Esophagus muscularis mucosa (tissue), 4 donors: ENCODE measurements at regions not wholly inside any gene's neighbourhood (a gene's known extent, or its start where the extent isn't known, plus 50 kb on each side); places are given as distances from the start of the nearest gene placed in this dataset.
"Not testable (repeated sequence)": the region's sequence is repeated elsewhere in the genome, so short reads cannot be mapped to it uniquely, and the experiment has no call there.

ENCODE experiments used
- DNase-seq: peaks from one replicate; pipeline ENCODE4 v3.0.0-alpha.2; 2017; ENCODE audit errors: extremely low spot score
- H3K27ac ChIP-seq, 4 donors: fragments of 200-600 bp; sonication (generic); replicated peaks in 1 of 4; 1 replicate in 3 of 4; 2 replicates in 1 of 4; pipeline ENCODE4 v1.5.1; 2016 to 2019; ENCODE audit warnings: mild to moderate bottlenecking in 1 of 4
- H3K27me3 ChIP-seq, 4 donors: fragments of 200-600 bp; sonication (generic); one replicate each; pipeline versions ENCODE4 v1.5.1 to v1.6.0; 2016 to 2019
- H3K36me3 ChIP-seq, 4 donors: fragments of 200-600 bp; sonication (generic); one replicate each; pipeline ENCODE4 v1.5.1; 2016 to 2019
- H3K4me1 ChIP-seq, 4 donors: fragments of 200-600 bp; sonication (generic); one replicate each; pipeline ENCODE4 v1.5.1; 2016 to 2019
- H3K4me3 ChIP-seq, 4 donors: fragments of 200-600 bp; sonication (generic); 1 replicate in 2 of 4; 2 replicates in 2 of 4; pipeline ENCODE4 v1.5.1; 2016 to 2019; ENCODE audit warnings: mild to moderate bottlenecking in 4 of 4, moderate library complexity in 1 of 4
- H3K9me3 ChIP-seq, 4 donors: fragments of 200-600 bp; sonication (generic); 1 replicate in 3 of 4; 2 replicates in 1 of 4; pipeline ENCODE4 v1.5.1; 2016 to 2019
- CTCF ChIP-seq, 3 experiments: fragments of 200-600 bp in 2 of 3; fragments of 450-650 bp in 1 of 3; sonication (generic) in 2 of 3; IDR thresholded peaks; one replicate each; pipeline ENCODE4 v1.5.1; 2017 to 2019; ENCODE audit warnings: antibody characterized with exemption in 3 of 3, mild to moderate bottlenecking in 2 of 3, moderate library complexity in 1 of 3
- EP300 ChIP-seq: sonication (generic); formaldehyde crosslinking; IDR thresholded peaks from one replicate; pipeline ENCODE4 v1.6.1; 2017; ENCODE audit warnings: antibody characterized with exemption
- POLR2A ChIP-seq: fragments of 450-650 bp; IDR thresholded peaks from one replicate; pipeline ENCODE4 v1.6.1; 2017; ENCODE audit warnings: antibody characterized with exemption, moderate library complexity, mild to moderate bottlenecking, low read depth
- POLR2AphosphoS5 ChIP-seq, 2 donors: sonication (generic); formaldehyde crosslinking; IDR thresholded peaks; one replicate each; pipeline ENCODE4 v1.6.1; 2017; ENCODE audit warnings: antibody characterized with exemption in 2 of 2
- WGBS: methylation state at CpG from one replicate; pipeline ENCODE4 v1.1.5; 2018; 5-methylcytosine and 5-hydroxymethylcytosine counted together
- intact Hi-C: fragments of 100-400 bp; cut with DNase I; formaldehyde crosslinking; loops from one replicate; pipeline ENCODE4 v1.15.1; 2023

- intact Hi-C loops = no loop called here
- H3K27ac ChIP-seq = no peak overlapping the region
- no peak for DNase-seq
- TF ChIP-seq CTCF (IDR thresholded peaks at IDR 0.05) = no peak
- no peak for TF ChIP-seq EP300
- TF ChIP-seq POLR2AphosphoS5 (IDR thresholded peaks at IDR 0.05) = no peak
- TF ChIP-seq POLR2A = no peak
- H3K27me3 ChIP-seq = no peaks in the 10 kb centered on the region
- WGBS = 76% methylated on average over 2 of the region's 2 CpGs
- no peak overlapping the region for H3K4me3 ChIP-seq
- no peaks in the 10 kb centered on the region for H3K9me3 ChIP-seq
- no peaks in the 10 kb centered on the region for H3K36me3 ChIP-seq
- no peaks in the 10 kb centered on the region for H3K4me1 ChIP-seq
Measured at GRCh38 chr5:124105326-124105725, 593.3 kb downstream of the CSNK1G3 start.

GRCh38 chr5:124104821-124105220 is 592.8 kb downstream of the CSNK1G3 start:
- Histone ChIP-seq H3K27me3 (no peaks in the 10 kb centered on the region), H3K27ac (no peak overlapping the region), H3K4me1 (no peaks in the 10 kb centered on the region), H3K9me3 (no peaks in the 10 kb centered on the region), H3K36me3 (no peaks in the 10 kb centered on the region), H3K4me3 (no peak overlapping the region)
- WGBS = 64% methylated on average over 1 of the region's 1 CpG
- intact Hi-C loops = no loop called here
- no peak for DNase-seq
- TF ChIP-seq CTCF (IDR thresholded peaks at IDR 0.05) (no peak), POLR2A (no peak), POLR2AphosphoS5 (IDR thresholded peaks at IDR 0.05) (no peak), EP300 (no peak)

GRCh38 chr5:124104344-124104743 is 592.4 kb downstream of the CSNK1G3 start:
- Histone ChIP-seq H3K27me3 (no peaks in the 10 kb centered on the region), H3K36me3 (no peaks in the 10 kb centered on the region), H3K27ac (no peak overlapping the region), H3K4me3 (no peak overlapping the region), H3K9me3 (no peaks in the 10 kb centered on the region), H3K4me1 (no peaks in the 10 kb centered on the region)
- DNase-seq = no peak
- intact Hi-C loops = no loop called here
- WGBS = 83% methylated on average over 3 of the region's 3 CpGs
- TF ChIP-seq EP300 (no peak), POLR2AphosphoS5 (IDR thresholded peaks at IDR 0.05) (no peak), POLR2A (no peak), CTCF (IDR thresholded peaks at IDR 0.05) (no peak)

GRCh38 chr5:124103671-124104070 is 591.7 kb downstream of the CSNK1G3 start:
- intact Hi-C loops = no loop called here
- WGBS = 59% methylated on average over 1 of the region's 1 CpG
- Histone ChIP-seq H3K36me3 (no peaks in the 10 kb centered on the region), H3K27ac (no peak overlapping the region), H3K27me3 (no peaks in the 10 kb centered on the region), H3K9me3 (no peaks in the 10 kb centered on the region), H3K4me1 (no peaks in the 10 kb centered on the region), H3K4me3 (no peak overlapping the region)
- TF ChIP-seq POLR2A (no peak), CTCF (IDR thresholded peaks at IDR 0.05) (no peak), POLR2AphosphoS5 (IDR thresholded peaks at IDR 0.05) (no peak)
- no peak for DNase-seq

GRCh38 chr5:124103056-124103455 is 591.1 kb downstream of the CSNK1G3 start:
- DNase-seq, H3K4me1 ChIP-seq, H3K27me3 ChIP-seq, H3K36me3 ChIP-seq, H3K27ac ChIP-seq, H3K9me3 ChIP-seq, intact Hi-C loops, H3K4me3 ChIP-seq: not testable (repeated sequence)
- WGBS = 97% methylated on average over 5 of the region's 5 CpGs
